AG09319 (cell line): ENCODE measurements at regions not wholly inside any gene's neighbourhood (a gene's known extent, or its start where the extent isn't known, plus 50 kb on each side); places are given as distances from the start of the nearest gene placed in this dataset.

Source experiments
- DNase-seq: peaks from one replicate; pipeline ENCODE4 v3.0.0-alpha.2; 2010; ENCODE audit warnings: low read depth; ENCODE audit errors: extremely low read depth
- CTCF ChIP-seq: IDR thresholded peaks from 2 replicates; pipeline ENCODE4 v1.5.1; 2011; ENCODE audit warnings: low read depth, mild to moderate bottlenecking, inconsistent platforms, low read length, moderate library complexity

- DNase-seq, result no peak
- TF ChIP-seq CTCF, result no peak
Observed at GRCh38 chr3:188058569-188059184, 95.3 kb upstream of the LPP start.

GRCh38 chr3:188059351-188059750 lies 94.6 kb upstream of the LPP start:
- DNase-seq, result no peak
- no peak for TF ChIP-seq CTCF

GRCh38 chr3:188060264-188060835 lies 93.6 kb upstream of the LPP start:
- no peak for DNase-seq
- TF ChIP-seq CTCF, result no peak

GRCh38 chr3:188060840-188061544 lies 93.0 kb upstream of the LPP start:
- DNase-seq, result no peak
- no peak for TF ChIP-seq CTCF

GRCh38 chr3:188062216-188062615 lies 91.7 kb upstream of the LPP start:
- TF ChIP-seq CTCF, result no peak
- no peak for DNase-seq

GRCh38 chr3:188064831-188065493 lies 89.0 kb upstream of the LPP start:
- no peak for DNase-seq
- no peak for TF ChIP-seq CTCF

GRCh38 chr3:188066141-188066540 lies 87.8 kb upstream of the LPP start:
- no peak for DNase-seq
- TF ChIP-seq CTCF, result no peak
